Peyer's patch (tissue), 4 donors: ENCODE measurements at regions not wholly inside any gene's neighbourhood (a gene's known extent, or its start where the extent isn't known, plus 50 kb on each side); places are given as distances from the start of the nearest gene placed in this dataset.

Source experiments
- POLR2A ChIP-seq, 2 donors: fragments of 450-650 bp; IDR thresholded peaks; one replicate each; pipeline ENCODE4 v1.5.1; 2017; ENCODE audit warnings: antibody characterized with exemption in 2 of 2, mild to moderate bottlenecking in 2 of 2, moderate library complexity in 2 of 2
- TF ChIP-seq, protein P1 (sequence below), 6 experiments: fragments of 450-650 bp in 4 of 6; fragments of 200-600 bp in 2 of 6; sonication (generic) in 1 of 6; IDR thresholded peaks; one replicate each; pipeline ENCODE4 v1.5.1; 2017 to 2019; ENCODE audit warnings: antibody characterized with exemption in 6 of 6, mild to moderate bottlenecking in 3 of 6, moderate library complexity in 1 of 6

DNA sequence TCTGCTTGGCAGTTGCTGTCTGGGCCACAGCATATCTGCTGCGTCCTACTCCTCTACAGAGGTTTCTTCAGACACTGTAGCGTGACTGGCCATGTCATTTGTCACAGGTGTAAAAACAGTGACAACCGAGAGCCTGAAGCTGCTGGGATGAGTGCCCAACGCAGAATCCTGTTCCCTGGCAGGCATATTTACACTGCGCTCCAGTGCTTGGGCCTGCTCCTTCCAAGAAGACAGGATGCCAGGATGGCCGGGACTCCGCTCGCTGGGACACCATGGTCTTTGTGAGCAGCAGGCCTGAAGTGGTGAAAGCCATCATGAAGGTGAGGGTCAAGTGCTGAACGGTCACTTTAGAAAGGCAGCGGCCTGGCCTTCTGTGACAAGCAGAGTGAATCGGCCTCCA, 171.4 kb downstream of the EMP1 start:
- no peak for TF ChIP-seq POLR2A (IDR thresholded peaks at IDR 0.05)
- TF ChIP-seq, protein P1, sequence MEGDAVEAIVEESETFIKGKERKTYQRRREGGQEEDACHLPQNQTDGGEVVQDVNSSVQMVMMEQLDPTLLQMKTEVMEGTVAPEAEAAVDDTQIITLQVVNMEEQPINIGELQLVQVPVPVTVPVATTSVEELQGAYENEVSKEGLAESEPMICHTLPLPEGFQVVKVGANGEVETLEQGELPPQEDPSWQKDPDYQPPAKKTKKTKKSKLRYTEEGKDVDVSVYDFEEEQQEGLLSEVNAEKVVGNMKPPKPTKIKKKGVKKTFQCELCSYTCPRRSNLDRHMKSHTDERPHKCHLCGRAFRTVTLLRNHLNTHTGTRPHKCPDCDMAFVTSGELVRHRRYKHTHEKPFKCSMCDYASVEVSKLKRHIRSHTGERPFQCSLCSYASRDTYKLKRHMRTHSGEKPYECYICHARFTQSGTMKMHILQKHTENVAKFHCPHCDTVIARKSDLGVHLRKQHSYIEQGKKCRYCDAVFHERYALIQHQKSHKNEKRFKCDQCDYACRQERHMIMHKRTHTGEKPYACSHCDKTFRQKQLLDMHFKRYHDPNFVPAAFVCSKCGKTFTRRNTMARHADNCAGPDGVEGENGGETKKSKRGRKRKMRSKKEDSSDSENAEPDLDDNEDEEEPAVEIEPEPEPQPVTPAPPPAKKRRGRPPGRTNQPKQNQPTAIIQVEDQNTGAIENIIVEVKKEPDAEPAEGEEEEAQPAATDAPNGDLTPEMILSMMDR (IDR thresholded peaks at IDR 0.05) = no peak
